HUES6 (cell line): ENCODE measurements at regions not wholly inside any gene's neighbourhood (a gene's known extent, or its start where the extent isn't known, plus 50 kb on each side); places are given as distances from the start of the nearest gene placed in this dataset.

Experiments
- H3K27ac ChIP-seq: 2 replicates; pipeline ENCODE4 v1.7.0; 2013; ENCODE audit warnings: low read depth, mild to moderate bottlenecking, low read length, inconsistent platforms
- H3K27me3 ChIP-seq: 2 replicates; pipeline ENCODE4 v1.6.1; 2013; ENCODE audit warnings: low read length; ENCODE audit not compliant: control insufficient read depth, insufficient read depth
- H3K36me3 ChIP-seq: 2 replicates; pipeline ENCODE4 v1.6.1; 2013; ENCODE audit warnings: low read length; ENCODE audit not compliant: control insufficient read depth, insufficient read depth
- H3K4me1 ChIP-seq: 2 replicates; pipeline ENCODE4 v1.6.1; 2013; ENCODE audit warnings: low read length; ENCODE audit not compliant: control insufficient read depth, insufficient read depth
- H3K4me3 ChIP-seq: 2 replicates; pipeline ENCODE4 v1.5.1; 2013; ENCODE audit warnings: low read depth, low read length
- H3K9ac ChIP-seq: one replicate; pipeline ENCODE4 v1.6.1; 2013; ENCODE audit warnings: mild to moderate bottlenecking, low read length
- H3K9me3 ChIP-seq: 2 replicates; pipeline ENCODE4 v1.6.1; 2013; ENCODE audit warnings: low read depth, low read length; ENCODE audit not compliant: control insufficient read depth, insufficient read depth

- Histone ChIP-seq H3K9me3 (no peaks in the 10 kb centered on the region), H3K4me3 (no peak overlapping the region), H3K36me3 (no peaks in the 10 kb centered on the region), H3K27me3 (no peaks in the 10 kb centered on the region), H3K9ac (no peak overlapping the region), H3K4me1 (no peaks in the 10 kb centered on the region), H3K27ac (no peak overlapping the region)
Measured at GRCh38 chr5:29412979-29413378, 1780.5 kb upstream of the CDH6 start.

DNA sequence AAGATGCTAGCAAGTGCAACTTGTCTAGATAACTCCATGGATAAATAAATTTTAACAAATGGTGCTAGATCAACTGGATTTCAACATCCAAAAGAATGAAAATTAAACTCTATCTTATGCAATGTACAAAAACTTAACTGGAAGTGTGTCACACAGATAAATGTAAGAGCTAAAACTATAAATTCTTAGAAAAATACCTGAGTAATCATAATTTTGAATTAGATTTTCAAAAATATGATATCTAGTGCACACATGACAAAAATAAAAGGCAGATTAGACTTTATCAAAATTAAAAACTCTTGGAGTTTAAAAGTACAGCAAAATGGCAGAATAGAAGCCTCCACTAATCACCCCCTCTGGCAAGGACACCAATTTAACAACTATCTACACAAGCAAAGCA is 1791.2 kb upstream of the CDH6 start:
- Histone ChIP-seq H3K9ac (no peak overlapping the region), H3K27ac (no peak overlapping the region), H3K4me1 (no peaks in the 10 kb centered on the region), H3K9me3 (peaks cover 5% of the 10 kb centered on the region; the same call in 1 of the 2 replicates), H3K27me3 (no peaks in the 10 kb centered on the region), H3K4me3 (no peak overlapping the region), H3K36me3 (no peaks in the 10 kb centered on the region)

DNA sequence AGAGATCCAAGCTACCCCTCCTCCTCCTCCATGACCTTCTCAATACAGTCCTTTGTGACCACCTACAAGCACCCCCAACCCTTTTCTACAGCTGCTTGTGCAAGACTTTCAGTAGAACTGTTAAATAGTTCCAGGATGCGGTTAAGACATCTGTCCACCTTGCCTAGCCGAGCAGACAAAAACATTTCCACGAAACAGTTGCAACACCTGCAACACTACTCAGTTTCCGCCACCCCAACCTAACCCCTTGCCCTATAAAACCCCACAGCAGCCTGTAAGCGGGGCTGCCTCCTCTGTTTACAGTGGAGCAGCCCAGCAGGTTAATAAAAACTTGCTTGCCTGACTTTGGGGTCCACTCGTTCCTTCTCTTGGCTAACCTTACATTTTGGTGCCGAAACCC is 1803.5 kb upstream of the CDH6 start:
- Histone ChIP-seq H3K27me3 (no peaks in the 10 kb centered on the region), H3K9me3 (no peaks in the 10 kb centered on the region), H3K27ac (no peak overlapping the region), H3K36me3 (no peaks in the 10 kb centered on the region), H3K4me3 (no peak overlapping the region), H3K9ac (no peak overlapping the region), H3K4me1 (no peaks in the 10 kb centered on the region)

- Histone ChIP-seq H3K27ac (no peak overlapping the region), H3K4me3 (no peak overlapping the region), H3K27me3 (no peaks in the 10 kb centered on the region), H3K9ac (no peak overlapping the region), H3K9me3 (no peaks in the 10 kb centered on the region), H3K36me3 (no peaks in the 10 kb centered on the region), H3K4me1 (no peaks in the 10 kb centered on the region)
Measured at GRCh38 chr5:29387384-29387783, 1806.1 kb upstream of the CDH6 start.

- no peaks in the 10 kb centered on the region for H3K9me3 ChIP-seq
- no peaks in the 10 kb centered on the region for H3K27me3 ChIP-seq
- H3K9ac ChIP-seq, result no peak overlapping the region
- no peaks in the 10 kb centered on the region for H3K4me1 ChIP-seq
- no peaks in the 10 kb centered on the region for H3K36me3 ChIP-seq
- no peak overlapping the region for H3K4me3 ChIP-seq
- no peak overlapping the region for H3K27ac ChIP-seq
Measured at GRCh38 chr5:29382780-29383179, 1810.7 kb upstream of the CDH6 start.

GRCh38 chr5:29380029-29380428 is 1813.5 kb upstream of the CDH6 start:
- Histone ChIP-seq H3K36me3 (no peaks in the 10 kb centered on the region), H3K27ac (no peak overlapping the region), H3K4me3 (no peak overlapping the region), H3K27me3 (no peaks in the 10 kb centered on the region), H3K9ac (no peak overlapping the region), H3K9me3 (no peaks in the 10 kb centered on the region), H3K4me1 (no peaks in the 10 kb centered on the region)

DNA sequence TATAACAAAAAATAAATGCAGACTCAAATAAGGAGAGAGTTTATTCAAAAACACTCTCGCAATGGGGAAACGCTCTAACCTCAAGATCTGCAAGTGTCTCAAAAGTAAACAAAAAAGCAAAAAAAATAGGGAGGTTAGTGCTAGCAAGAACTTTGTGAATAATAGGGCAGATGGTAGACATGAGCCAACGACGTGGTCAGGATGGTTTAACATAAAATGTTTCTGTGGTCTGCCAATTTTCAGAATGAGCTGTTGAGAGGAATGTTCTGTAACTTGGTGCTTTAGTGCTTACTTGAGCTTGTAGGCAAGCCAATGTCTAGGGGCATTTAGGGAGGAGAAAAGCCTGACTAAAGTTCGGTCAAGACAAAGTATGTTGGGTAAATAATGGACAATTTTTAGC is 1813.9 kb upstream of the CDH6 start:
- Histone ChIP-seq H3K27ac (no peak overlapping the region), H3K9ac (no peak overlapping the region), H3K4me3 (no peak overlapping the region), H3K27me3 (no peaks in the 10 kb centered on the region), H3K36me3 (no peaks in the 10 kb centered on the region), H3K4me1 (no peaks in the 10 kb centered on the region), H3K9me3 (no peaks in the 10 kb centered on the region)

GRCh38 chr5:29378104-29378503 is 1815.4 kb upstream of the CDH6 start:
- Histone ChIP-seq H3K4me1 (no peaks in the 10 kb centered on the region), H3K27me3 (no peaks in the 10 kb centered on the region), H3K4me3 (no peak overlapping the region), H3K9me3 (no peaks in the 10 kb centered on the region), H3K27ac (no peak overlapping the region), H3K36me3 (no peaks in the 10 kb centered on the region), H3K9ac (no peak overlapping the region)

GRCh38 chr5:29370248-29370647 is 1823.2 kb upstream of the CDH6 start:
- no peak overlapping the region for H3K4me3 ChIP-seq
- H3K4me1 ChIP-seq, result no peaks in the 10 kb centered on the region
- H3K27ac ChIP-seq, result no peak overlapping the region
- no peaks in the 10 kb centered on the region for H3K36me3 ChIP-seq
- no peaks in the 10 kb centered on the region for H3K27me3 ChIP-seq
- H3K9me3 ChIP-seq, result no peaks in the 10 kb centered on the region
- H3K9ac ChIP-seq, result no peak overlapping the region

DNA sequence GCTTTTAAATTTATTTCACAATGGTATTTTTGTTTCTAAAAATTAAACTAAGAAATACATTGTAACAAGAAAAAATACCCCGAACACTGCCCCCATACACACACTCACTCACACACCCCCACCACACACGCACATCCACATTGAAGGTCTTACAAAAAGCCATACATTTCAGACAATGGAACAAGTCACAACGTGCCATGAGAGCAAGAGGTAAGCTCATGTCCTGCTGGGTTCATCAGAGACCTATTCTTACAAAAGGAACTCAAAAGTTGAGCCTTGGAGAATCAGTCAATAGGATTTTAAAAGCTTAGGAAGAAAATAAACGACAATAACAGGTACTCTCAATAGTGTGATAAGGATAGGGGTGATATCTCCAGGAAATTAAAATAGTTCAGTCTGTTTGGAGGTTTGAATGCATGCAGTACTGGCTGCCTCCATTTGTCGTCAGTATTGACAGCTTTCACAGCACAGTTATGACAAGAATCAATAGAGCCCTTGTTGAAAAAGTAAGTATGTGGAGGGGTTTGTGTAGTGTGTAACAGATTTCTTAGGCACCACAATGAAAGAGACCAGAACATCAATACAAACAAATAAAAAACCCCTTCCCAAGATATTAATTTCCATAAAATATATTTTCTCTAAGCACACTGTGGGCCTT is 1826.2 kb upstream of the CDH6 start:
- Histone ChIP-seq H3K27me3 (no peaks in the 10 kb centered on the region), H3K27ac (no peak overlapping the region), H3K9me3 (no peaks in the 10 kb centered on the region), H3K9ac (no peak overlapping the region), H3K4me1 (no peaks in the 10 kb centered on the region), H3K4me3 (no peak overlapping the region), H3K36me3 (no peaks in the 10 kb centered on the region)

- no peaks in the 10 kb centered on the region for H3K27me3 ChIP-seq
- peaks cover 11% of the 10 kb centered on the region; the same call in 1 of the 2 replicates for H3K9me3 ChIP-seq
- no peak overlapping the region for H3K27ac ChIP-seq
- H3K4me1 ChIP-seq, result no peaks in the 10 kb centered on the region
- H3K36me3 ChIP-seq, result no peaks in the 10 kb centered on the region
- H3K9ac ChIP-seq, result no peak overlapping the region
- no peak overlapping the region for H3K4me3 ChIP-seq
Measured at GRCh38 chr5:29351170-29351569, 1842.3 kb upstream of the CDH6 start.

GRCh38 chr5:29337030-29337429 is 1856.5 kb upstream of the CDH6 start:
- no peak overlapping the region for H3K9ac ChIP-seq
- no peaks in the 10 kb centered on the region for H3K4me1 ChIP-seq
- H3K27me3 ChIP-seq, result no peaks in the 10 kb centered on the region
- H3K36me3 ChIP-seq, result no peaks in the 10 kb centered on the region
- H3K27ac ChIP-seq, result no peak overlapping the region
- no peak overlapping the region for H3K4me3 ChIP-seq
- H3K9me3 ChIP-seq, result 0 out of 2 replicates have a peak, but pooled peaks cover 4% of the 10 kb centered on the region
